ENCODE measurements at regions not wholly inside any gene's neighbourhood (a gene's known extent, or its start where the extent isn't known, plus 50 kb on each side); places are given as distances from the start of the nearest gene placed in this dataset.

DNA sequence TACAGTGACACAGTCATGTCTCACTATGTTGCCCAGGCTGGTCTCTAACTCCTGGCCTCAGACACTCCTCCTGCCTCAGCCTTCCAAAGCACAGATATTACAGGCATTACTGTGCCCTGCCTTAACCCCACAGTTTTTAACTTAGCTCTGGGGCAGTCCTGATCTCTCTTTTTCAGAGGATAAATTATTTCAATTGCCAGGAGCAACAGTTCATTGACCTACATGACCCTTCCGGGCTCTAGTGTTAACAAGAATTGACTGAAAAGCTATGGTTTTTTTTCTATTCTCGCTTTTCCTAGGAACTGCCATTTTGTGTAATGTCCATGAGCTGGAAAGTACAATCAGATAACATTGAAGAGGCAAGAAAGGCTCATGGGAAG is 92.8 kb downstream of the HNRNPLL start:
- Histone ChIP-seq H3K36me3 (no peaks in the 10 kb centered on the region), H3K4me1 (peaks cover 0 to 76% (median 59%) of the 10 kb centered on the region in 4 donors), H3K4me3 (no peak overlapping the region), H3K9me3 (no peaks in the 10 kb centered on the region), H3K27ac (peak overlapping the region; percentile 76 to 93 (median 80)), H3K27me3 (no peaks in the 10 kb centered on the region)
- TF ChIP-seq, protein P1, sequence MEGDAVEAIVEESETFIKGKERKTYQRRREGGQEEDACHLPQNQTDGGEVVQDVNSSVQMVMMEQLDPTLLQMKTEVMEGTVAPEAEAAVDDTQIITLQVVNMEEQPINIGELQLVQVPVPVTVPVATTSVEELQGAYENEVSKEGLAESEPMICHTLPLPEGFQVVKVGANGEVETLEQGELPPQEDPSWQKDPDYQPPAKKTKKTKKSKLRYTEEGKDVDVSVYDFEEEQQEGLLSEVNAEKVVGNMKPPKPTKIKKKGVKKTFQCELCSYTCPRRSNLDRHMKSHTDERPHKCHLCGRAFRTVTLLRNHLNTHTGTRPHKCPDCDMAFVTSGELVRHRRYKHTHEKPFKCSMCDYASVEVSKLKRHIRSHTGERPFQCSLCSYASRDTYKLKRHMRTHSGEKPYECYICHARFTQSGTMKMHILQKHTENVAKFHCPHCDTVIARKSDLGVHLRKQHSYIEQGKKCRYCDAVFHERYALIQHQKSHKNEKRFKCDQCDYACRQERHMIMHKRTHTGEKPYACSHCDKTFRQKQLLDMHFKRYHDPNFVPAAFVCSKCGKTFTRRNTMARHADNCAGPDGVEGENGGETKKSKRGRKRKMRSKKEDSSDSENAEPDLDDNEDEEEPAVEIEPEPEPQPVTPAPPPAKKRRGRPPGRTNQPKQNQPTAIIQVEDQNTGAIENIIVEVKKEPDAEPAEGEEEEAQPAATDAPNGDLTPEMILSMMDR (IDR thresholded peaks at IDR 0.05), result no peak
- TF ChIP-seq POLR2AphosphoS5 (IDR thresholded peaks at IDR 0.05) (no peak), POLR2A (IDR thresholded peaks at IDR 0.05) (no peak), EP300 (IDR thresholded peaks at IDR 0.05) (no peak)
- no peak for DNase-seq
- intact Hi-C loops (cut with DNase I), result loop anchor here (5.0 kb wide), 2 partner anchors 43 to 133 kb away; partner anchors contain the start of gene ATL2
- 92 to 95% methylated on average over 2 of the region's 2 CpGs for WGBS, 2 donors

DNA sequence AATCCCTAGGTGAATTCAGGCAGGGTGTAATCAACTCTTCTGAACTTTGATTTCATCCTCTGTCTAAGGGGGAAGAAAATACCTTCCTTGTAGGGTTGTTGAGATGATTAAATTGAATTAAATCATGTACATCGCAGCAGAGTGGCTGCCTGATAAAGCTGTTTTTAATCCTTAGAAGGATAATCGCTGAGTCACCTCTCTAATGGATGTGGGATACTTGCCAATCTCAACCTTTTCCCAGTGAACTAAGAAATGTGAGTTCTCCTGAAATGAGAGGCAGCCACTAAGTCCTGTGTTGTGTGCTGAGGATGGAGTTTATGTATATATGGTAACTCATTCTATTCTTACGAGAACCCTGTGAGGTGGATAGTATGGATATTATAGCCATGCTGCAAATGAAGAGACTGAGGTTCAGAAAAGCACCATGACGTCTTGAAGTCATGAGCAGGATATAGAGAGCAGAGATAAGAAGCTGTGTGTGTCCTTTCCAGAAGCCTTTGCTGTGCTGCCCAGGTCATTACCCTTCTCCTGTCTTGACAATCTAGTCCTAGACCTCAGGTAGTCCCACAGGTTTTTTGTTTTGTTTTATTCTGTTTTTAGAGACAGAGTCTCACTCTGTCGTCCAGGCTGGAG is 93.3 kb downstream of the HNRNPLL start:
- no peaks in the 10 kb centered on the region for H3K27me3 ChIP-seq
- TF ChIP-seq POLR2AphosphoS5 (IDR thresholded peaks at IDR 0.05), result no peak
- TF ChIP-seq EP300 (IDR thresholded peaks at IDR 0.05), result no peak
- no peak for TF ChIP-seq POLR2A (IDR thresholded peaks at IDR 0.05)
- TF ChIP-seq, protein P1 (IDR thresholded peaks at IDR 0.05), result no peak
- peaks cover 0 to 72% (median 55%) of the 10 kb centered on the region in 4 donors for H3K4me1 ChIP-seq
- no peak for DNase-seq
- intact Hi-C loops (cut with DNase I), result loop anchor here (5.0 kb wide), 2 partner anchors 42 to 132 kb away; partner anchors contain the start of gene ATL2
- 74 to 80% methylated on average over 5 of the region's 5 CpGs for WGBS, 2 donors
- H3K27ac ChIP-seq, result peak overlapping the region; percentile 76 to 93 (median 80)
- no peak overlapping the region for H3K4me3 ChIP-seq
- H3K36me3 ChIP-seq, result no peaks in the 10 kb centered on the region
- H3K9me3 ChIP-seq, result no peaks in the 10 kb centered on the region

DNA sequence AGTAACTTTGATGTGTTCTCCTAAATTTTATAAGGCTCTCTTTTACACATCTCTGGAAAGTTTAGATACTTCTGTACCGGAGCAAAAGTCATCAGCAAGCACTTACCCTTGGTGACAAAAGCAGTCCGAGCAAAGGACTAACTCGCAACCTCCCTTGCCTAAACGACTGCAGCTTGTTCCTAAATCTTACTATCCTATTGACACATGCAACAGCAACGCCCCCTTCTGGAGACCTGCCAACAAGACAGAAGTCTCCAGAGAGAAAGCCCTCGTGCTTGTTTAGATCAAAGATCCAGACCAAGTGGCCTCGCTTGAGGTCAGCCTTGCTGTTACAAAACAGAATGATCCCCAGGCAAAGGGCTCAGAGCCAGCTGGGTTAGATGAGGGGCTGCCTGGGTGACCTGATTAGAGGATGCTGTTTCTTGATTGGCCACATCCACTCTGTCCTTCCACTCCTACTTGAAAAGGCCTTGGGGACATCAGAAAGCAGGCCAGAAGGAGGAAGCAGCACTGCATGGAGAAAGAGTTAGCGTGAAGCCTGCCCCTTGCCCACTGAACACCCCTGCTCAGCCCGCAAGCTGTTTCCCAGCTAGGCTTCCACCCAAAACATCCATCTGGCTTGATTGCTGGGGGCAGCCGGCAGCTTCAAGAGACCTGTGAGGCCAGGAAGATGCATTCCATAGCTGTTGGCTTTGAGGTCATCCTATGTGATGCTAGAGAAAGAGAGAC is 94.3 kb downstream of the HNRNPLL start:
- TF ChIP-seq POLR2AphosphoS5 (IDR thresholded peaks at IDR 0.05) (peak in 3 of 4 donors; percentile 26 to 37 (median 29)), POLR2A (IDR thresholded peaks at IDR 0.05) (no peak)
- H3K27me3 ChIP-seq, result no peaks in the 10 kb centered on the region
- no peak overlapping the region for H3K4me3 ChIP-seq
- peak; percentile 95 for DNase-seq
- H3K27ac ChIP-seq, result peak overlapping the region; percentile 76 to 93 (median 80)
- peaks cover 0 to 63% (median 46%) of the 10 kb centered on the region in 4 donors for H3K4me1 ChIP-seq
- no peaks in the 10 kb centered on the region for H3K36me3 ChIP-seq
- H3K9me3 ChIP-seq, result no peaks in the 10 kb centered on the region
- WGBS, 2 donors, result 20 to 27% methylated on average over 10 of the region's 10 CpGs
- intact Hi-C loops (cut with DNase I), result loop anchor here (5.0 kb wide), 2 partner anchors 41 to 131 kb away; partner anchors contain the start of gene ATL2

- TF ChIP-seq, protein P1 (IDR thresholded peaks at IDR 0.05), result no peak
- no peak for TF ChIP-seq POLR2AphosphoS5 (IDR thresholded peaks at IDR 0.05)
- TF ChIP-seq POLR2A (IDR thresholded peaks at IDR 0.05), result no peak
- H3K9me3 ChIP-seq, result no peaks in the 10 kb centered on the region
- intact Hi-C loops (cut with DNase I), result loop anchor here (5.0 kb wide), 2 partner anchors 40 to 130 kb away; partner anchors contain the start of gene ATL2
- peak overlapping the region; percentile 76 to 93 (median 80) for H3K27ac ChIP-seq
- 83 to 90% methylated on average over 1 of the region's 1 CpG for WGBS, 2 donors
- peaks cover 0 to 56% (median 39%) of the 10 kb centered on the region in 4 donors for H3K4me1 ChIP-seq
- no peaks in the 10 kb centered on the region for H3K36me3 ChIP-seq
- no peak overlapping the region for H3K4me3 ChIP-seq
- H3K27me3 ChIP-seq, result no peaks in the 10 kb centered on the region
- no peak for DNase-seq
These were observed 95.0 kb downstream of the HNRNPLL start for GRCh38 chr2:38507712-38508111.

DNA sequence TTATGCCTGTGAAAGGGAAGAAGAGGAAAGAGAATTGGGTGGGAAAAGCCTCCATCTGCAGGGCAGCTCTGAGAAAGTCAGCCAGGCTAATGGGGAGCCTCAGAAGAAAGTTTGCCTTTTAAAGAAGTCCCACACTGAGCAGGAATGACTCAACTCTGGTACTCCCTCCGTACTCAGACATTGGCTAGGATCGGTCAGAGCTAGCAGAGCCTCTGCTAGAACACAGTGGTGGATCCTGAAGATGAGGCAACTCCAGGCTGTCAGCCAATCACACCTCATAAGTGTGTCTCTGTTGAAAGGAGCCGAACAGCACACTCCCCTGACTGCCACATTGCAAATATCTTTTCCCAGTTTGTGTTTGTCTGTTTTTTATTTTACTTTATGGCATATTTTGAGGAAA is 96.9 kb downstream of the HNRNPLL start:
- intact Hi-C loops (cut with DNase I), result loop anchor here (5.0 kb wide), 2 partner anchors 38 to 128 kb away; partner anchors contain the start of gene ATL2

More for the DNA sequence above, 96.9 kb downstream of the HNRNPLL start:
- Histone ChIP-seq H3K4me3 (no peak overlapping the region), H3K4me1 (peaks cover 0 to 49% (median 35%) of the 10 kb centered on the region in 4 donors), H3K36me3 (no peaks in the 10 kb centered on the region), H3K27ac (peak overlapping the region; percentile 79 to 93 (median 81)), H3K27me3 (no peaks in the 10 kb centered on the region), H3K9me3 (peaks cover 0 to 5% (median 1%) of the 10 kb centered on the region in 4 donors)
- TF ChIP-seq POLR2AphosphoS5 (IDR thresholded peaks at IDR 0.05), result peak; percentile 49 to 74 (median 66)
- no peak for TF ChIP-seq EP300 (IDR thresholded peaks at IDR 0.05)
- no peak for TF ChIP-seq POLR2A (IDR thresholded peaks at IDR 0.05)
- TF ChIP-seq, protein P1 (IDR thresholded peaks at IDR 0.05), result no peak
- peak; percentile 96 for DNase-seq
- 74 to 81% methylated on average over 3 of the region's 3 CpGs for WGBS, 2 donors

All from sigmoid colon (tissue), 6 donors.